ENCODE measurements at regions not wholly inside any gene's neighbourhood (a gene's known extent, or its start where the extent isn't known, plus 50 kb on each side); places are given as distances from the start of the nearest gene placed in this dataset.

DNA sequence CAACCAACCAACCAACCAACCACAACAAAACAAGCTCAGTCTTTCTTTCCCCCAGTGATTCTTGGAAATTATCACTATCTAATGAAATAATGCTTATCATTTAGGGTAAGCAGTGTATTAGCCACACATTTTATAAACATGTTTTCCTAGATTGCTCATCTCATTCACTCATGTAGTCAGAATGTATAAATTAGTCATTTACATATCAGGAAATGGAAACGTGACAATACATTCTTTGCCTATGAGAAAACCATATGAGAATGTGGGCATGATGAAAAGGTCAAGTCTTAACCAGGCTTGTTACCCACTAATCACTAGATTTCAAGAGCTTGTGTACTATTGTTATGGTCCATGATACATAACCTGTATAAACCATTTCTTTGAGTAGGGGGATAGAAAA is 1583.4 kb upstream of the PIK3C3 start:
- H3K9me3 ChIP-seq (ENCODE audit: insufficient read depth, low read depth, low read length) = no peaks in the 10 kb centered on the region
- H3K4me1 ChIP-seq (ENCODE audit: insufficient read depth, low read length) = peaks cover 6% of the 10 kb centered on the region
- no peak overlapping the region for H3K9ac ChIP-seq (ENCODE audit: low read length)
- H3K9me3 Mint-ChIP-seq (ENCODE audit: unreplicated experiment) = no peaks in the 10 kb centered on the region
- H3K4me3 Mint-ChIP-seq (ENCODE audit: unreplicated experiment) = no peak overlapping the region
- no peaks in the 10 kb centered on the region for H4K20me1 ChIP-seq (ENCODE audit: insufficient read depth, low read length)
- no peaks in the 10 kb centered on the region for H3K79me2 ChIP-seq (ENCODE audit: insufficient read depth, low read length)
- no peaks in the 10 kb centered on the region for H3K36me3 ChIP-seq (ENCODE audit: insufficient read depth, low read length)
- H3K4me2 ChIP-seq (ENCODE audit: low read length) = peak overlapping the region; percentile 37
- no peaks in the 10 kb centered on the region for H3K27me3 ChIP-seq (ENCODE audit: insufficient read depth, low read length)
- H2AFZ ChIP-seq (ENCODE audit: low read depth, low read length) = no peak overlapping the region
- peak; percentile 72 for DNase-seq (ENCODE audit: low read depth)
- no peak overlapping the region for H3K4me3 ChIP-seq (ENCODE audit: insufficient read depth, low read depth, low read length)
- peaks cover 6% of the 10 kb centered on the region for H3K4me1 Mint-ChIP-seq (ENCODE audit: low read depth, unreplicated experiment)
- H3K27me3 Mint-ChIP-seq (ENCODE audit: low read depth, unreplicated experiment) = no peaks in the 10 kb centered on the region
- H3K27ac Mint-ChIP-seq (ENCODE audit: unreplicated experiment) = no peak overlapping the region
- H3K36me3 Mint-ChIP-seq (ENCODE audit: low read depth, unreplicated experiment) = no peaks in the 10 kb centered on the region
- FAIRE-seq = peak; percentile 41
- TF ChIP-seq EZH2 (IDR thresholded peaks at IDR 0.05; ENCODE audit: insufficient read depth, low read length) = no peak
- H3K27ac ChIP-seq (ENCODE audit: low read depth, low read length) = no peak overlapping the region

DNA sequence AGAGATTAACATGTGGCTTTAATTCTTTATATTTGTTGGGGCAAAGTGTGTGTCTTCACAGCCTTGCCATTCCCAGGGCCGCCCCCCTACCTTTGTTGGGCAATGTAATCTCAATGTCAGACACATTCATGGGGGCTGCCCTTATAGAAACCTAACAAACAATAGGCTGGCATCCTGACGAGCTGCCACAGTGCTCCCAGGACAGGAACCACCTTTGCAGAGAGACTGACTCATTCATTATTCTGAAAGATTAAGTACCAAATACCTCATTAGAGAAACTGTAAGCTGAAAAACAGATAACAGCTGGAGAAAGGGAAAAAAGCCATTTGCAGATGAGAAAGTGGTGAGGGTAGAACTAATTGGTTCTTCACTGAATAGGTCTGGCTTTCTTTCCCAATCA is 1587.5 kb upstream of the PIK3C3 start:
- no peak for DNase-seq (ENCODE audit: low read depth)
- Histone ChIP-seq H3K36me3 (ENCODE audit: insufficient read depth, low read length) (no peaks in the 10 kb centered on the region), H3K27me3 (ENCODE audit: insufficient read depth, low read length) (no peaks in the 10 kb centered on the region), H3K27ac (ENCODE audit: low read depth, low read length) (no peak overlapping the region), H3K9me3 (ENCODE audit: insufficient read depth, low read depth, low read length) (no peaks in the 10 kb centered on the region), H2AFZ (ENCODE audit: low read depth, low read length) (no peak overlapping the region), H3K4me3 (ENCODE audit: insufficient read depth, low read depth, low read length) (no peak overlapping the region), H3K4me2 (ENCODE audit: low read length) (no peak overlapping the region), H4K20me1 (ENCODE audit: insufficient read depth, low read length) (no peaks in the 10 kb centered on the region), H3K9ac (ENCODE audit: low read length) (no peak overlapping the region), H3K4me1 (ENCODE audit: insufficient read depth, low read length) (peaks cover 6% of the 10 kb centered on the region), H3K79me2 (ENCODE audit: insufficient read depth, low read length) (no peaks in the 10 kb centered on the region)
- Mint-ChIP-seq H3K9me3 (ENCODE audit: unreplicated experiment) (no peaks in the 10 kb centered on the region), H3K27ac (ENCODE audit: unreplicated experiment) (no peak overlapping the region), H3K4me3 (ENCODE audit: unreplicated experiment) (no peak overlapping the region), H3K27me3 (ENCODE audit: low read depth, unreplicated experiment) (no peaks in the 10 kb centered on the region), H3K4me1 (ENCODE audit: low read depth, unreplicated experiment) (peaks cover 12% of the 10 kb centered on the region), H3K36me3 (ENCODE audit: low read depth, unreplicated experiment) (no peaks in the 10 kb centered on the region)
- FAIRE-seq = no peak
- TF ChIP-seq CTCF (IDR thresholded peaks at IDR 0.05; ENCODE audit: insufficient read depth, low read depth, low read length) (no peak), EZH2 (IDR thresholded peaks at IDR 0.05; ENCODE audit: insufficient read depth, low read length) (no peak)

- Histone ChIP-seq H3K4me3 (ENCODE audit: insufficient read depth, low read depth, low read length) (no peak overlapping the region), H4K20me1 (ENCODE audit: insufficient read depth, low read length) (no peaks in the 10 kb centered on the region), H3K36me3 (ENCODE audit: insufficient read depth, low read length) (no peaks in the 10 kb centered on the region), H3K4me1 (ENCODE audit: insufficient read depth, low read length) (no peaks in the 10 kb centered on the region), H3K27ac (ENCODE audit: low read depth, low read length) (no peak overlapping the region), H3K79me2 (ENCODE audit: insufficient read depth, low read length) (no peaks in the 10 kb centered on the region), H3K27me3 (ENCODE audit: insufficient read depth, low read length) (no peaks in the 10 kb centered on the region), H2AFZ (ENCODE audit: low read depth, low read length) (no peak overlapping the region), H3K9me3 (ENCODE audit: insufficient read depth, low read depth, low read length) (no peaks in the 10 kb centered on the region), H3K9ac (ENCODE audit: low read length) (no peak overlapping the region), H3K4me2 (ENCODE audit: low read length) (no peak overlapping the region)
- Mint-ChIP-seq H3K27ac (ENCODE audit: unreplicated experiment) (no peak overlapping the region), H3K36me3 (ENCODE audit: low read depth, unreplicated experiment) (no peaks in the 10 kb centered on the region), H3K4me1 (ENCODE audit: low read depth, unreplicated experiment) (peaks cover 7% of the 10 kb centered on the region), H3K4me3 (ENCODE audit: unreplicated experiment) (no peak overlapping the region), H3K27me3 (ENCODE audit: low read depth, unreplicated experiment) (no peaks in the 10 kb centered on the region), H3K9me3 (ENCODE audit: unreplicated experiment) (no peaks in the 10 kb centered on the region)
- DNase-seq (ENCODE audit: low read depth) (no peak), FAIRE-seq (no peak)
- TF ChIP-seq CTCF (IDR thresholded peaks at IDR 0.05; ENCODE audit: insufficient read depth, low read depth, low read length) (no peak), EZH2 (IDR thresholded peaks at IDR 0.05; ENCODE audit: insufficient read depth, low read length) (no peak)
Observed at GRCh38 chr18:40366521-40366920, 1588.5 kb upstream of the PIK3C3 start.
